ENCODE measurements at regions not wholly inside any gene's neighbourhood (a gene's known extent, or its start where the extent isn't known, plus 50 kb on each side); places are given as distances from the start of the nearest gene placed in this dataset.

DNA sequence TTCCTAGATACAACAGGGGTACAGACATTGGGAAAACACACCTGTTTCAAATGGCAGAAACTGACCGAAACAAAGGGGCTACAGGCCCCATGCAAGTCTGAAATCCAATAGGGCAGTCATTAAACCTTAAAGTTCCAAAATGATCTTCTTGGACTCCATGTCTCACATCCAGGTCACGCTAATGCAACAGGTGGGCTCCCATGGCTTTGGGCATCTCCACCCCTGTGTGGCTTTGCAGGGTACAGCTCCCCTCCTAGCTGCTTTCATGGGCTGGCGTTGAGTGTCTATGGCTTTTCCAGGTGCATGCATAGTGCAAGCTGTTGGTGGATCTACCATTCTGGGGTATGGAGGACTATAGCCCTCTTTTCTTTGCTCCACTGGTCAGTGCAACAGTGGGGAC is 248.1 kb upstream of the RHOBTB1 start:
- H3K4me2 ChIP-seq (ENCODE audit: low read depth, low read length) = no peak overlapping the region
- no peak overlapping the region for H3K4me3 ChIP-seq (replicated peaks in 1 of 3; ENCODE audit: insufficient read depth in 1 of 3, low read depth in 2 of 3, low read length in 3 of 3)
- no peaks in the 10 kb centered on the region for H4K20me1 ChIP-seq (ENCODE audit: insufficient read depth, low read length)
- no peak for DNase-seq (ENCODE audit: low spot score)
- H2AFZ ChIP-seq (ENCODE audit: low read length) = no peak overlapping the region
- ChIA-PET POLR2A (no interaction called here), CTCF (ENCODE audit: low intra/inter-chr PET ratio, low total read pairs) (no interaction called here)
- TF ChIP-seq FOXA3 (CRISPR knock-in tag; IDR thresholded peaks at IDR 0.05) (no peak), THRA (CRISPR knock-in tag; IDR thresholded peaks at IDR 0.05; ENCODE audit: borderline replicate concordance) (no peak), ZSCAN29 (CRISPR knock-in tag; conservative IDR thresholded peaks at IDR 0.05) (no peak), RFX3 (CRISPR knock-in tag; IDR thresholded peaks at IDR 0.05) (no peak), ZNF367 (CRISPR knock-in tag; IDR thresholded peaks at IDR 0.05; ENCODE audit: borderline replicate concordance) (no peak), NCOA1 (CRISPR knock-in tag; IDR thresholded peaks at IDR 0.05) (no peak), ZNF652 (CRISPR knock-in tag; IDR thresholded peaks at IDR 0.05; ENCODE audit: borderline replicate concordance, low read depth) (no peak), MAF1 (CRISPR knock-in tag; IDR thresholded peaks at IDR 0.05; ENCODE audit: borderline replicate concordance) (no peak), U2AF1 (optimal IDR thresholded peaks at IDR 0.05; ENCODE audit: low read depth, low read length) (no peak), ATF3 (CRISPR knock-in tag; IDR thresholded peaks at IDR 0.05) (no peak), ZFAT (CRISPR knock-in tag; conservative IDR thresholded peaks at IDR 0.05) (no peak), ZNF10 (CRISPR knock-in tag; IDR thresholded peaks at IDR 0.05; ENCODE audit: borderline replicate concordance, low read depth) (no peak), SRY (CRISPR knock-in tag; IDR thresholded peaks at IDR 0.05) (no peak)
- TF ChIP-seq, protein P1, sequence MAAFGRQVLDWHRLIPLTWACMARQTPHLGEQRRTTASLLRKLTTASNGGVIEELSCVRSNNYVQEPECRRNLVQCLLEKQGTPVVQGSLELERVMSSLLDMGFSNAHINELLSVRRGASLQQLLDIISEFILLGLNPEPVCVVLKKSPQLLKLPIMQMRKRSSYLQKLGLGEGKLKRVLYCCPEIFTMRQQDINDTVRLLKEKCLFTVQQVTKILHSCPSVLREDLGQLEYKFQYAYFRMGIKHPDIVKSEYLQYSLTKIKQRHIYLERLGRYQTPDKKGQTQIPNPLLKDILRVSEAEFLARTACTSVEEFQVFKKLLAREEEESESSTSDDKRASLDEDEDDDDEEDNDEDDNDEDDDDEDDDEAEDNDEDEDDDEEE (CRISPR knock-in tag; IDR thresholded peaks at IDR 0.05) = no peak
- TF ChIP-seq, protein P2, sequence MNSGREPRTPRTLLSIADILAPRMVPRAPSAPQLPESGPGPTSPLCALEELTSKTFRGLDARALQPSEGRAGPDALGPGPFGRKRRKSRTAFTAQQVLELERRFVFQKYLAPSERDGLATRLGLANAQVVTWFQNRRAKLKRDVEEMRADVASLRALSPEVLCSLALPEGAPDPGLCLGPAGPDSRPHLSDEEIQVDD (CRISPR knock-in tag; IDR thresholded peaks at IDR 0.05; ENCODE audit: borderline replicate concordance) = no peak
- TF ChIP-seq, protein P3, sequence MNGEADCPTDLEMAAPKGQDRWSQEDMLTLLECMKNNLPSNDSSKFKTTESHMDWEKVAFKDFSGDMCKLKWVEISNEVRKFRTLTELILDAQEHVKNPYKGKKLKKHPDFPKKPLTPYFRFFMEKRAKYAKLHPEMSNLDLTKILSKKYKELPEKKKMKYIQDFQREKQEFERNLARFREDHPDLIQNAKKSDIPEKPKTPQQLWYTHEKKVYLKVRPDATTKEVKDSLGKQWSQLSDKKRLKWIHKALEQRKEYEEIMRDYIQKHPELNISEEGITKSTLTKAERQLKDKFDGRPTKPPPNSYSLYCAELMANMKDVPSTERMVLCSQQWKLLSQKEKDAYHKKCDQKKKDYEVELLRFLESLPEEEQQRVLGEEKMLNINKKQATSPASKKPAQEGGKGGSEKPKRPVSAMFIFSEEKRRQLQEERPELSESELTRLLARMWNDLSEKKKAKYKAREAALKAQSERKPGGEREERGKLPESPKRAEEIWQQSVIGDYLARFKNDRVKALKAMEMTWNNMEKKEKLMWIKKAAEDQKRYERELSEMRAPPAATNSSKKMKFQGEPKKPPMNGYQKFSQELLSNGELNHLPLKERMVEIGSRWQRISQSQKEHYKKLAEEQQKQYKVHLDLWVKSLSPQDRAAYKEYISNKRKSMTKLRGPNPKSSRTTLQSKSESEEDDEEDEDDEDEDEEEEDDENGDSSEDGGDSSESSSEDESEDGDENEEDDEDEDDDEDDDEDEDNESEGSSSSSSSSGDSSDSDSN (CRISPR knock-in tag; IDR thresholded peaks at IDR 0.05) = no peak
- no peak for FAIRE-seq
- WGBS (ENCODE audit: low lambda C conversion rate) = 27% methylated on average over 3 of the region's 3 CpGs
- H3K27me3 ChIP-seq (ENCODE audit: control insufficient read depth in 1 of 2, insufficient read depth in 2 of 2, low read length in 2 of 2) = no peaks in the 10 kb centered on the region; a peak in 1 of 5 replicates
- no peaks in the 10 kb centered on the region for H3K36me3 ChIP-seq (replicated peaks in 1 of 2; ENCODE audit: control insufficient read depth in 1 of 2, insufficient read depth in 2 of 2, low read length in 2 of 2)
- H3K9ac ChIP-seq (ENCODE audit: insufficient read depth, low read depth, low read length) = no peak overlapping the region
- intact Hi-C loops (cut with micrococcal nuclease; ENCODE audit: unreplicated experiment) = no loop called here
- no TSS peak for BruUV-seq (replicated peaks)
- no peak for ATAC-seq
- no peaks in the 10 kb centered on the region for H3K4me1 ChIP-seq (ENCODE audit: insufficient read depth, low read length)
- H3K27ac ChIP-seq (ENCODE audit: extremely low read length, insufficient read depth, low read length) = no peak overlapping the region
- in situ Hi-C loops (cut with HindIII; ENCODE audit: extremely low pct_ligation_motif_present, low pct_unique_long_range_greater_than_20kb) = no loop called here
- H3K9me3 ChIP-seq (ENCODE audit: low read length) = peaks cover 17% of the 10 kb centered on the region; the same call in 1 of the 2 replicates
- no peaks in the 10 kb centered on the region for H3K79me2 ChIP-seq (ENCODE audit: insufficient read depth, low read length)
